HG02943 (cell line): ENCODE measurements at regions not wholly inside any gene's neighbourhood (a gene's known extent, or its start where the extent isn't known, plus 50 kb on each side); places are given as distances from the start of the nearest gene placed in this dataset.
"Not testable (repeated sequence)": the region's sequence is repeated elsewhere in the genome, so short reads cannot be mapped to it uniquely, and the experiment has no call there.

ENCODE experiments used
- ATAC-seq: cut with Tn5 transposase; IDR thresholded peaks from one replicate; pipeline ENCODE4 v1.9.1; 2021; ENCODE audit warnings: mild to moderate bottlenecking, low read depth, moderate library complexity; ENCODE audit not compliant: unreplicated experiment

DNA sequence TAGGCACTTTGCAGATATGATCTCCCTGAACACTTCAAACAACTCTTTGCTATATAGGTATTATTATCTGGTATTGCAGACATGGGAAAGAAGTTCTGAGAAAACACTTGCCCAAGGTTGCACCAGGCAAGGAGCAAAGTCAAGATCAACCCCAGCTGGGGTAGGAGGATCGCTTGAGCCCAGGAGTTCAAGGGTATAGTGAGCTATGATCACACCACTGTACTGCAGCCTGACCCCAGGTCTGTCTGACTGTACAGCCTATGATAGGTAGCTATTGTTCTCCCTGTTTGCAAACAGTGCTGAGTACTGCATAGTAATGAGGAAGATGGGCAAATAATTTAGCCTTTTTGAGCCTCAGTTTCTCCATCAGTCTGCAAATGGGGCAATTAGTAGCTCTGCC lies 60.5 kb upstream of the GRK3 start:
- not testable (repeated sequence) for ATAC-seq

- no peak for ATAC-seq
These were observed 56.3 kb upstream of the GRK3 start for GRCh38 chr22:25508161-25508560.

DNA sequence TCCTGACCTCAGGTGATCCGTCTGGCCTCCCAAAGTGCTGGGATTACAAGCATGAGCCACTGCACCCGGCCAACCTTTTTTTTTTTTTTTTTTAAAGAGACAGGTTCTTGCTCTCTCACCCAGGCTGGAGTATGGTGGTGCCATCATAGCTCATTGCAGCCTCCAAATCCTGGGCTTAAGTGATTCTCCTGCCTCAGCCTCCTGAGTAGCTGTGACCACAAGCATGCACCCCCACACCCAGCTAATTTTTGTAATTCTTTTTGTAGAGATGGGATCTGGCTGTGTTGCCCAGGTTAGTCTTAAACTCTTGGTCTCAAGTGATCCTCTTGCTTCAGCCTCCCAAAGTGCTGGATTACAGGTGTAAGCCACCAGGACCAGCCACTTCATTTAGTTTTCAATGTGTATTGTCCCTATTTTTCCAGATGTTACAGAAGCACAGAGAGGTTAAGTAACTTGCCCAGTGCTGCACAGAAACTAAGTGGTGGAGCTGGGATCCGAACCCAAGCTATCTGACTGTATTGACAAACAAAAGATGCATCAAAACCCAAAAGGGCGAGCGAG lies 55.6 kb upstream of the GRK3 start:
- no peak for ATAC-seq

DNA sequence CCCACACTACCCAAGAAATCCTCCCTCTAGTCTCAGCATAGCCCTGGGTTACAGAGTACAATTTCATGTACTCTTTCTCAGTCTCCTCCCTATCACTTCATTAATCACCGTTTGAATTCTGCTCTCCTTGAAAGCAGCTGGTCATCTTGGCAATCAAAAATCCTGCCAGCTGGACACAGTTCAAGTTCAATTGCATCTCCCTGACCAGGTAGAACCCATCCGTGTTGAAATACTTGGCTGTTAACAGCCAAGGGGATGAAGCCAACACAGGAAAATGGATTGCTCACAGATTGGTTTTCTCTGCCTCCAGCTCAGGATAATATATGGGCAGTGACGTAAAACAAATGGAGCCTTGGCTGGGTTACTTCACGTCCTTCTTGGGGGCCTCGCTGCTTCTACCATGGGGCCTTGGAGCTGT lies 55.1 kb upstream of the GRK3 start:
- ATAC-seq = no peak

GRCh38 chr22:25510876-25511275 lies 53.6 kb upstream of the GRK3 start:
- ATAC-seq = no peak

DNA sequence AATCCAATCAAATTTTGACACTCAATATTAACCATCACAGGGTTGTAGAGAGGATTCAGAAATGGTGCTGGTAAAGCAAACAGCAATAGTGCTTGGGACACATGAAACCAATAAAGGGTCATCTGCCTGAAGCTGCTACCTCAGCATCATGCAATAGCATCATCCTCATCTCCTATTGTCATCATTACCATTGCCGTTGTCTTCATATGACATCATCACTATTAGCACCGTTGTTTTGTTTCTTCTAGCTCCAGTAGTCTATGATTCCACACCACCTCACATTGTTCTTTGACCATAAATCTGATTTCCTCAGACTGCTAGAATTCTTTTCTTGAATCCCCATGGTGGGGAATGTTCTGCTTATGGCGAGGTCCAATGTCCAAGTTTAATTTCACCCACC lies 52.8 kb upstream of the GRK3 start:
- ATAC-seq = no peak

DNA sequence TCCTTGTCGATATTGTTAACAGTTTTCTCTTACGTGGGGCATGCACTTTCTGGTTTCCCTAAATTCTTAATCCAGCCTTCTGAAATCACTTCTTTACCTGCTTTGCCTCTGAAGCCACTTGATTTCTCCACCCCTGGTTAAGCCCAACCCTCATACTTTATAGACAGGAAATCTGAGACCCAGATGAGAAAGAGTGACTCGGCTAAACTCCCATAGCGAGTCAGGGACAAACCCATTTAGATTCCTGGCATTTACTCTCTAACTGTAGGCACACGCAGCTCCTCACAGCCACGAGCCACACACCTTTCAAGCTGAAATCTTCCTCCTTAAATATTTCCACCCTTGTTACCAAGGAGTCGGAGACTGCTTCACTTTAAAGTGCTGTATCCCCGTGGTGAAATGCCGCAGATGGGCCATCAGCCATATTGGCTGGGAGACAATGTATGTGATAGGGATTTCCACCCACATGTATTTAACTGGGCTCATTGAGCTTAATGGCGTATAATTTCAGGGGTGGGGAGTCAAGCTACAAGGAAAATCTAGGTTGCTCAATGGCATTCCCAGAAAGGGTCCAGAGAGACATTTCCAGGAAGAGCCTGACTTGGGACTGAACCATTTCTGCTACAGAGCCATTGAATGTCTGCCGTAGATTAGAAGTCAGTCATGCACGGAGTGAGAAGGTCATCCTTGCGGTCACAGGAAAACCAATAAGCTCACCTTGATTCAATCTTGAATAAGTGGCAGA lies 49.9 kb upstream of the GRK3 start:
- no peak for ATAC-seq
